NCI-H345 treated with DMSO at 0.1 percent for 48 hours (cell line): ENCODE measurements at regions not wholly inside any gene's neighbourhood (a gene's known extent, or its start where the extent isn't known, plus 50 kb on each side); places are given as distances from the start of the nearest gene placed in this dataset.

Source experiments
- DNase-seq: peaks from one replicate; lab custom pipeline; 2025; ENCODE audit not compliant: unreplicated experiment; lab: John Stamatoyannopoulos, UW

- no peak for DNase-seq
These were observed 1976.7 kb upstream of the ADGRL3 start for GRCh38 chr4:59223292-59223941.

- no peak for DNase-seq
These were observed 1961.9 kb upstream of the ADGRL3 start for GRCh38 chr4:59238212-59238611.

DNA sequence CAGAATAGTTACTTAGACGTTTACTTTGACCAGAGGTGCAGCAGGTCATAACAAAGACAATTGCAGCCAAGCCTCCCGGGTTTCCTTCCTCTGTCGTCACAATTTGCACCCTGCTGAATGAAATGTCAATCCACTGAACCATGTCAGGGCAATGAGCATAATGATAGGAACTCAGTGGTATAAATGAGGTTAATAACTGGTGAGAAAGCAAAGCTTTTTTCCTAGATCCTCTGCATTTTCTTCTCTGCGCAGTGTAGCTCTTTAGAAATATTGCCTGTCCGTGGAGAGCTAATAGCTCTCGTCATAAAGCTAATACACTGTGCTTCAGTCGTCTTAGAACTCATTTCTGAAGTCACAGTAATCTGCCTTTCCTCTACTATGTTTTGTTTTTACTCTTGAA lies 1960.1 kb upstream of the ADGRL3 start:
- no peak for DNase-seq

- DNase-seq = no peak
These were observed 1957.1 kb upstream of the ADGRL3 start for GRCh38 chr4:59243038-59243437.

DNA sequence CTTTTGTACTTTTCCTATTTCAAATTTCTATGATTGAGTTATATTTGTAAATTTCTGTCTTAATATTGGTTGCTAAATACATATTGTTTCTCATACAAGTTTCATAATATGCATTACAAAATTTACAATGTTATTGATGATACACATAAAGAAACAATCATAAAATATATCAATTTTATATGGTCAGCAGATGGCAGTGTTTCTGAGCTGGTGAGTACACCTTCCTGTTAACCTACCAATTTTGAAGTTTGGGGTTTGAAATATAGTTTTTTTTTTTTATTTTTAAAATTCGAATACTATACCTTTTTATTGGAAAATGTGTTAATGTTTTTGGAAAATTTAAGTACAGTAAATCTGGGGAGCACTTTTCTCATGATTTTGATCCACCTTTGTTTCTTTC lies 1953.1 kb upstream of the ADGRL3 start:
- DNase-seq = no peak

DNA sequence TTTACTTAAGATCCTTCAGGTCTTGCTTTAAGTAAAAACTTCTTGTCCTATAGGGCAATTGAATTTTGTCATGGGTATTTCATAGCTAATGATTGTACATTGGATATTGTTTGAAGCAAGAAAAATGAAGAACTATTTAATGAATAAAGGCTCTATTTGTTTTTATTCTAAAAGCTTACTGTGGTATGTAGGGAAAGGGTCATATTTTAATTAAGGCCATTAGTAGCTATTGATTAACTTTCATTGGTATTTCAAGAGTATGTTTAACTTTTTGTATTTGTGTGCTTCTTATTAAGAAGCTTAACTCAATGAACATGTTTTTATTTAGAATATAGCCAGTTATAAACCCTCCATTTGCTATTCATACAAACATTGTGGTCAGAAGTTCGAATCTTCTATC lies 1951.8 kb upstream of the ADGRL3 start:
- no peak for DNase-seq

DNA sequence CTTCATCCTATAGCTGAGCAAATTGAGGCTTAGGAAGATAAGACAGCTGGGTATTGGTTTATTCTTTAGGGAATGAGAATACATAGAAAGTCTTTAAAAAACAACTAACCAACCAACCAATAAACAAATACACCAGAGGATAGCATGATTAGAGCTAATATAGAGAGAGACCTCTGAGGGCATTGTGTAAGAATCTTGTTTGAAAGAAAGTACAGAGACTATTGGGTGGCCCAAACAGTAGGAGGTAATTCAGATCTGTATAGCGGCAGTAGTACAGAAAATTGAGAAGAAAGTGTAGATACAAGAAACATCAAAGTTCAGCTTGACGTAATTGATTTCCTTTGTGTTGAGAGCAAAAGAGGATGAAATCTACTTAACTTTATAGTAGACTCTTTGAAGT lies 1951.0 kb upstream of the ADGRL3 start:
- no peak for DNase-seq

GRCh38 chr4:59258002-59258401 lies 1942.1 kb upstream of the ADGRL3 start:
- DNase-seq = no peak

DNA sequence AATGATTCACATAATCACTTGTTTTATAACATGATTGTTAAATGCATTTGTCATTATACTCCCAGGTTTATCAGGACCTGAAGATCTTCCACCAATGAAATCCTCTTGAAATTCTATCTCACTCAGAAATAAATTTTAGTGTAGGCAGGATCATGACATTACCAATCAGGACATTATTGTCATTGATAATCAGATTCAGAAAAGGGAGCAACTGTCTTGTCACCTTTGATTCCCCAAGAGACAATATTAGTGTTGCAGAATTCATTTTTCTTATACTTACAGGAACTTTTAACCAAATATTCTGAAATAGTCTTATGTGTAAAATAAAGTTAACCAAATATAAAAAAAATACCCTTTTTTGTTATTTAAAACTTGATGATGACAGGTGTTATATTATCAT lies 1892.5 kb upstream of the ADGRL3 start:
- no peak for DNase-seq

- DNase-seq = no peak
These were observed 1885.5 kb upstream of the ADGRL3 start for GRCh38 chr4:59314637-59315036.

DNA sequence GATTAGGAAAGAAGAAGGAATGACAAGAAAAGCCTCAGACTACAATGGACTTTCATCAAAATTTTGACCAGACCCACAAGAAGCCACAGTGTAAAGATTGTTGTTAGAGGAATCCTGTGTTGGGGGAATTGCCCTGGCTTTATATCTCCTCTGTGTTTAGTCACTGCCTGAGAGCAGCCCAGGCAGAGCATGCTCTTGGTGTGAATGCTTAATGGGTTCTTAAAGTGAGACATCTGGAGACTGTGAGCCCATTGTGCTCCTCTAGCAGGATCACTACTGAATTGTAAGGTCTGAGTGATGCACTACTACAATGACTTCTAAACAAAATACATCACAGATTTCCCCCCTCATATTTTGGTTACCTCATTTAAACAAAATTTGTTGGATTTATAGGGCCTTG lies 1860.5 kb upstream of the ADGRL3 start:
- no peak for DNase-seq

DNA sequence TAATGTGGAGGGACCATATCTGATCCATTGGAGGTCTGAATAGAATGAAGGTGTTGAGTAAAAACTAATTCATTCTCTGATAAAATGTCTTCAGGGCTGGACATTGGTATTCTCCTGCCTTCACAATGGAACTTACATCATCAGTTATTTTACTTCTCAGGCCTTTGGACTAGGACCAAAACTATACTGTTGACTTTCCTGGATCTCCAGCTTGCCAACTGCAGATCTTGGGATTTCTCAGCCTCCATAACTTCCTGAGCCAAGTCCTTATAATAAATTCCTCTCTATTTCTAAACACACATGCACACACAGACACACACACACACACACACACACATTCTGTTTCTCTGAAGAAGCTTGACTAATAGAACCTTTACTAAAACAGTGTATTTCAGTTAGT lies 1858.6 kb upstream of the ADGRL3 start:
- DNase-seq = no peak

DNA sequence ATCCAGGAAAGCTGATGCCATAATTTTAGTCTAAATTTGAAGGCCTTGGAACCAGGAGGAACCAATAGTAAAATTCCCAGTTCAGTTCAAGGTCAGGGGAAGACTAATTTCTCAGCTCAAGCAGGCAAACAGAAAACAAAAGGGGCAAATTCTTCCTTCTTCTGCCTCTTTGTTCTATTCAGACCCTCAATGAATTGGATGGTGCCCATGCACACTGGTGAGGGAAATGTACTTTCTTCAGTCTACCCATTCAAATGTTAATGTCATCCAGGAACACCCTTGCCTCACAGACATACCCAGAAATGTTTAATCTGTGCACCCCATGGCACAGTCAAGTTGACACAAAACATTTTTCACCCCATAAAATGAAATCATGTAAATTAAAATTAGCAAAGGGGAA lies 1851.2 kb upstream of the ADGRL3 start:
- DNase-seq = no peak

DNA sequence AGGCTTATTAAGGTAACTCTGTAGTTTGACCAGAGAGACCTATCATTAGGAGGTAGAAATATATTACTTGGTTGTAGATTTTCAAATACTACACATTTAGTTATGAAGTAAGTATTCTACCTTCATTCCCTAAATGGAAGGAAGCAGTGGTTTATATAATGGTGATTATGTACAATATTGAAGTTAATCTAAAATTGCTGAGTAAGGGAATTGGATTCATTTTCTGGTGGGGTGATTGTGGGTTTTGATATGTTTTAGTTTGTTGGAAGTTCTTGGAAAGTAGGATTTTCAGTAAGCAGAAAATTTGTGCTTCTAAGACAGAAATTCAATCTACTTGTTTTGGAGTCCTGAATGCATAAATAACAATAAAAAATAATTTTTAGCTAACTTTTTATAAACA lies 1830.9 kb upstream of the ADGRL3 start:
- no peak for DNase-seq

DNA sequence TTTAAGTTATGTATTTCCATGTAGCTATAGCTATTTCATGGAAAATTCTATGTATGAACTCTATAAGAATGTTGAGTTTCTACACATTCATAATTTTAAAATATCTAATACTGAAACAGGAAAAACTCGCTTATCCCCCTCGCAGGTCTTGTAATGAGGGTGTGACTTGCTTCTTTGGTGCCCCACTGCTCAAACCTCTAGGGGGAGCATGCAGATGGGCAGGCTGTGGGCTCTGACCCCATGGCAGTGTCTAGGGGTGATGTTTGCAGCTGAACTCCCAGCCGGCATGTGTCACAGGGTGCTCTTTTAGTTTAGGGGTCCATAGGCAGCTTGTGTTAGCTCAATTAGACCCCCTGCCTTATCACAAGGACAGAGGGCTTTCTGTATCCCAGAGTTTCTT lies 1825.7 kb upstream of the ADGRL3 start:
- no peak for DNase-seq

- DNase-seq = no peak
These were observed 1819.2 kb upstream of the ADGRL3 start for GRCh38 chr4:59380841-59381366.

DNA sequence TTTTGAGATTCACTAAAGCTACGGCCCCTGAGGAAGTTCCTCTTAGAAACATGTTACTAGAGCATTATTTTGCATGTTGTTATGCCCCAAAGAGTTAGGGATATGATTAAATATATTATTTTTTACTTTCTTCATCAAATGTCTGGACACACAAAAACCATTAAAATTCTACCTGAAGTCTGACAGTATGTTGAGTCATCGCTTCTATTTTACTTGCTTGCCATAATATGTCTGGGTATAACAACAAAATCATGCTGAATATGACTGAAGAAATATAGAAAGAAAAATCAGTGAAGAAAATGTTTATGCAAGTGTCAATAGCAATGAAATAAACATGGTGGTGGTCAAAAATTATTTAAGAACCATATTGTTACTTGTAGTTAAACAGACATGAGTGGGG lies 1818.5 kb upstream of the ADGRL3 start:
- DNase-seq = no peak

- DNase-seq = no peak
These were observed 1812.1 kb upstream of the ADGRL3 start for GRCh38 chr4:59387759-59388758.

GRCh38 chr4:59393780-59394179 lies 1806.3 kb upstream of the ADGRL3 start:
- DNase-seq = no peak

DNA sequence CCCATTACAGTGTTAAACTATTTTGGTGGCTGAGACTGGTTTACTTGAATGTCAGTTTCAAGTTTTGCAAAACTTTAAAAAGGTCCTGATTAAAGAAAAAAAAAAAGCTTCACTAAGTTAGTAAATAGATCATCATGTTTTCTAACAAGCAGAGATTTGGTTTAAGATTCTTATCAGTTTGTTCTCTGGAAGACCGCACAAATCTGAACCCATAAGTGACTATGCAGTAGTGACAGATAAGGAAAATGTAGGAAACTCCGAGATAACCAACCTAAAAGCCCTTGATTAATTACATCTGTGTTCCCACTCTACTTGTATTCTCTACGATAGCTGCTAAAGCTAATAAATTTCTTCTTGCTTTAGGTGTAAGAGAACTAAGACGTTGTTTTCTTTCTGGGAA lies 1799.8 kb upstream of the ADGRL3 start:
- DNase-seq = no peak

DNA sequence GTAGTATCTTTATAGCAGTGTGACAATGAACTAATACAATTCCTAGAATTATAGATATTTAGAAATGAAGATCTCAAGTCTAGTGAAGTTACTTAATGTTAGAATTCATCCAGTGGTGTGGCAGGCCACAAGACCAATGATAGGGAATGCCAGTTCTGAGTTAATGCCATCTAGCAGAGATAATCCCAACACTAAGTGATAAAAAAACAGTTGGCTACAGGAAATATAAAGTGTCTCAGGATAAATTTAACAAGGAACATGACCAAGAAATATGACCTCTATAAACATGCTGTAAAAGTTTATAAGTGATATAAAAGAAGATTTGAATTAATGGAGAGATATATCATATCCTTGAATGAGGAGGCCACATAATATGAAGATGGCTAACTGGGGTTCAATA lies 1790.5 kb upstream of the ADGRL3 start:
- DNase-seq = no peak

GRCh38 chr4:59412739-59413138 lies 1787.4 kb upstream of the ADGRL3 start:
- no peak for DNase-seq
